Kidney epithelial cell (primary cell): ENCODE measurements at regions not wholly inside any gene's neighbourhood (a gene's known extent, or its start where the extent isn't known, plus 50 kb on each side); places are given as distances from the start of the nearest gene placed in this dataset.

Experiments
- DNase-seq: peaks from one replicate; pipeline ENCODE4 v3.0.0-alpha.2; 2010; ENCODE audit warnings: low read depth
- H3K27me3 ChIP-seq: 2 replicates; pipeline ENCODE4 v1.6.0; 2011; ENCODE audit warnings: low read length; ENCODE audit not compliant: control insufficient read depth, insufficient read depth
- H3K36me3 ChIP-seq: 2 replicates; pipeline ENCODE4 v1.5.1; 2011; ENCODE audit warnings: low read length; ENCODE audit not compliant: control insufficient read depth, insufficient read depth
- H3K4me3 ChIP-seq: 2 replicates; pipeline ENCODE4 v1.5.1; 2011; ENCODE audit warnings: low read depth, mild to moderate bottlenecking, control low read depth, low read length
- CTCF ChIP-seq: IDR thresholded peaks from 2 replicates; pipeline ENCODE4 v1.5.1; 2011; ENCODE audit warnings: mild to moderate bottlenecking, moderate library complexity, low read length, control low read depth, inconsistent platforms; ENCODE audit not compliant: insufficient read depth, poor library complexity, severe bottlenecking

- no peak for DNase-seq
- TF ChIP-seq CTCF: no peak
Measured at GRCh38 chr4:137468836-137469235, 63.5 kb downstream of the PCDH18 start.

GRCh38 chr4:137467537-137467936 is 64.8 kb downstream of the PCDH18 start:
- TF ChIP-seq CTCF: no peak
- no peak overlapping the region for H3K4me3 ChIP-seq
- no peaks in the 10 kb centered on the region for H3K27me3 ChIP-seq
- DNase-seq: no peak
- H3K36me3 ChIP-seq: no peaks in the 10 kb centered on the region

More at GRCh38 chr4:137468836-137469235, 63.5 kb downstream of the PCDH18 start:
- no peaks in the 10 kb centered on the region for H3K27me3 ChIP-seq
- H3K36me3 ChIP-seq: no peaks in the 10 kb centered on the region
- H3K4me3 ChIP-seq: no peak overlapping the region

GRCh38 chr4:137463377-137464003 is 68.8 kb downstream of the PCDH18 start:
- no peak for TF ChIP-seq CTCF
- DNase-seq: no peak
- Histone ChIP-seq H3K36me3 (no peaks in the 10 kb centered on the region), H3K27me3 (no peaks in the 10 kb centered on the region), H3K4me3 (no peak overlapping the region)

GRCh38 chr4:137455647-137456321 is 76.5 kb downstream of the PCDH18 start:
- no peak overlapping the region for H3K4me3 ChIP-seq
- no peaks in the 10 kb centered on the region for H3K27me3 ChIP-seq
- H3K36me3 ChIP-seq: no peaks in the 10 kb centered on the region
- no peak for DNase-seq
- no peak for TF ChIP-seq CTCF

- Histone ChIP-seq H3K27me3 (no peaks in the 10 kb centered on the region), H3K4me3 (no peak overlapping the region), H3K36me3 (no peaks in the 10 kb centered on the region)
- no peak for DNase-seq
- TF ChIP-seq CTCF: no peak
Measured at GRCh38 chr4:137454767-137455166, 77.5 kb downstream of the PCDH18 start.

GRCh38 chr4:137452799-137453198 is 79.5 kb downstream of the PCDH18 start:
- Histone ChIP-seq H3K36me3 (no peaks in the 10 kb centered on the region), H3K4me3 (no peak overlapping the region), H3K27me3 (no peaks in the 10 kb centered on the region)
- DNase-seq: no peak
- no peak for TF ChIP-seq CTCF
